ENCODE measurements at regions not wholly inside any gene's neighbourhood (a gene's known extent, or its start where the extent isn't known, plus 50 kb on each side); places are given as distances from the start of the nearest gene placed in this dataset.

DNA sequence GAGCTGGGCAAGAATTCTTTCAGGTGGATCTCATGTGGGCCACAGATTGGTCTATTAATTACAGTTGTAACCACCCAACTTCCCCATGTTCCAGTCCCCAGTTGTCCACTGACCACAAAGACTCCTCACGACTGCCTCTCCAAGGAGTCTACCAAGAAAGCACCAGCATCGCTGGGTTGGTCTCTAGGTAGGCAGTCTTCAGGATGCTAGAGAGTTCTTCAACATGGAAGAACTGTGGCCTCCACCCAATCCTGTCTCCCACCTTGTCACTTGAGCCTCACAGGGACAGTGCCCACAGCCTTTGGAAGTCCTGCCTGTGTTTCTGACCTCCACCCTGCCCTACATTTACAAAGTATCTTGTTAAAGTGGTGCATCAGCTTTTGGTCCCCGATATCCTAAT lies 184.7 kb upstream of the FN1 start:
- DNase-seq (ENCODE audit: low read depth in 6 of 9, low spot score in 9 of 9) = no peak
- Histone ChIP-seq H3K36me3 (ENCODE audit: control insufficient read depth in 2 of 2, insufficient read depth in 2 of 2, low read length in 1 of 2) (no peaks in the 10 kb centered on the region), H3K27ac (ENCODE audit: low read depth in 1 of 2, low read length in 1 of 2) (peak overlapping the region; percentile 32 to 46), H3K4me1 (ENCODE audit: control insufficient read depth in 2 of 2, insufficient read depth in 2 of 2, low read length in 2 of 2) (no peaks in the 10 kb centered on the region), H3K27me3 (ENCODE audit: control insufficient read depth in 2 of 2, insufficient read depth in 1 of 2, low read length in 1 of 2) (no peaks in the 10 kb centered on the region), H3K9me3 (ENCODE audit: control insufficient read depth in 2 of 2, insufficient read depth in 1 of 2, low read length in 1 of 2) (no peaks in the 10 kb centered on the region), H3K4me3 (ENCODE audit: low read length in 2 of 2) (no peak overlapping the region)
- WGBS = 98% methylated on average over 3 of the region's 3 CpGs

DNA sequence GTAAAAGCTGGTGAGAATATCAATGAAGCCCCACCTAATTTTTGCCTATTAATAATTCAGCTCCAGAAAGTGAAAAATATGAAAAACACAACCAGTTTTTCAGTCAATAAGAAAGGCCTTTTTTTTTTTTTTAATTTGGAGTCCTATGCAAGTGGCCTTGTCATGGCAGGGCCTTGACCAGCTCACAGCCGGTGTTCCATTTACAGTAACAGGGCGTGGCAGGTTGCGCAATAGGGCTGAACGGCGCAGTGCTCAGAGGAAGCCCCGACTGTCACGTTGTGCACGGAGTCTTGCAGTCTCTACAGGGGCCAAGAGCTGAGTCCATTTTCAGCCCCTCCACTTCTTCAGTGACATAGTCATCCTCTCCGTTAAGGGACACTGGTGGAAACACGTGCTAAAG lies 184.1 kb upstream of the FN1 start:
- H3K4me3 ChIP-seq (ENCODE audit: low read length in 2 of 2) = no peak overlapping the region

DNA sequence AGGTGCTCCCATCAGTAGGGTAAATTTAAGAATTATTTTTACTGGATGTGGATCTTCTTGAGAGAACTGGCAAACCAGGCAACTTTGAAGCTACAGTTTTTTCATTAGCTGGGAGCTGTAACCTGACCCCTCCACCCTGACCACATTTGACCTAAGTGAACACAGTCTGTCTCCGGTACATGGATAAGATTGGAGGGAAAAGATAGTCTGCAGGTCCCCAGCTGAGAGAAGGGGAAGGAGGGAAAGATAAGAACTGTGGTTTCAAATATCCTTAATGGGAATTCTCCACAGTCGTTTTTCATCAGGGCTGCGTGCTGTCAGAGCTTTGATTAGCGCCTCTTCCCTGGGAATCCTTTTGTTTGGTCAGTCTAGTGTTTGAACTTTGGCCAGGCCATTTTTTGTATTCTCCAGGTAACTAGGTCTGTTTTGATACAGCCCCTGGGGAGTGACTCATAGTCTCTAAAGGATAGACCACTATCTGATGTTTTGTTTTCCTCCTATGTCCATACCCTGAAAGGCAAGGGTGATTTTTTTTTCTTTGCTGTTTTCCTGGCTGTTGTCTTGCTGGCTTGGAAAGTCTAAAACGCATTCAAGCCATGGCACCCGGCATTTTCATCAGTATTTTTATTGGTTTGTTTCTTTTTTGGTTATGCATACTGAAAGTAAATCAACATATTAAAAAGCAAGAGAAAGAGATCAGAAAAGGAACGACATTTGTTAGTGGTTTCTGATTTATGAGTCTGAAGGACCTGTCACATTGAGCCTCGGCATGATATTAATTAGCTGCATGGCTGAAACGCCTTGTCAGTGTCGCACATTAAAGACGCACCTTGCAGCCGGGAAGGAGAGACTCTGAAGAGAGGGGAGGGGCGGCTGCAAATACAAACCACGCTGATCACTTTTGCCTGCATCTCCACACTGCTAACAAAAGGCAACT lies 183.4 kb upstream of the FN1 start:
- H3K36me3 ChIP-seq (ENCODE audit: control insufficient read depth in 2 of 2, insufficient read depth in 2 of 2, low read length in 1 of 2) = no peaks in the 10 kb centered on the region
- no peaks in the 10 kb centered on the region for H3K4me1 ChIP-seq (ENCODE audit: control insufficient read depth in 2 of 2, insufficient read depth in 2 of 2, low read length in 2 of 2)
- H3K4me3 ChIP-seq (ENCODE audit: low read length in 2 of 2) = no peak overlapping the region
- peak overlapping the region in 1 of 2 donors; percentile 1 for H3K27ac ChIP-seq (ENCODE audit: low read depth in 1 of 2, low read length in 1 of 2)
- no peaks in the 10 kb centered on the region for H3K27me3 ChIP-seq (ENCODE audit: control insufficient read depth in 2 of 2, insufficient read depth in 1 of 2, low read length in 1 of 2)
- WGBS = 21% methylated on average over 14 of the region's 14 CpGs
- peak in 3 of 9 donors; percentile 8 to 58 (median 17) for DNase-seq (ENCODE audit: low read depth in 6 of 9, low spot score in 9 of 9)
- no peaks in the 10 kb centered on the region for H3K9me3 ChIP-seq (ENCODE audit: control insufficient read depth in 2 of 2, insufficient read depth in 1 of 2, low read length in 1 of 2)

More for the DNA sequence above, 184.1 kb upstream of the FN1 start:
- DNase-seq (ENCODE audit: low read depth in 6 of 9, low spot score in 9 of 9) = no peak
- H3K4me1 ChIP-seq (ENCODE audit: control insufficient read depth in 2 of 2, insufficient read depth in 2 of 2, low read length in 2 of 2) = no peaks in the 10 kb centered on the region
- H3K36me3 ChIP-seq (ENCODE audit: control insufficient read depth in 2 of 2, insufficient read depth in 2 of 2, low read length in 1 of 2) = no peaks in the 10 kb centered on the region
- no peaks in the 10 kb centered on the region for H3K27me3 ChIP-seq (ENCODE audit: control insufficient read depth in 2 of 2, insufficient read depth in 1 of 2, low read length in 1 of 2)
- WGBS = 89% methylated on average over 10 of the region's 10 CpGs
- peak overlapping the region; percentile 32 to 46 for H3K27ac ChIP-seq (ENCODE audit: low read depth in 1 of 2, low read length in 1 of 2)
- H3K9me3 ChIP-seq (ENCODE audit: control insufficient read depth in 2 of 2, insufficient read depth in 1 of 2, low read length in 1 of 2) = no peaks in the 10 kb centered on the region

DNA sequence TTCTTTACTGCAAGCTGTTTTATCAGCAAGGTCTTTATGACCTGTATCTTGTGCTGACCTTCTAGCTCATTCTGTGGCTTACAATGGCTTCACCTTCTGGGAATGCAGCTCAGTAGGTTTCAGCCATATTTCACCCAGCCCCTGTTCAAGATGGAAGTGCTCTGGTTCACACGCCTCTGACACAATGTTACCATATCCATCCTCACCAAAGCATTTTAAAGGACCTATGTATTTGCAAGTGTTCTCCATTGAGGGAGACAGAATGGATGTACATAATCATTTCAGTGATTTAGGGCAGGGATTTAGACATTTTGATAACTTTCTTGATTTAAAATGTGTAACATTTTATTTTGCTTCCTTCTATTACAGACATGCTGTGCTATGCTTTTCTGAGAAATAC lies 182.3 kb upstream of the FN1 start:
- Histone ChIP-seq H3K4me1 (ENCODE audit: control insufficient read depth in 2 of 2, insufficient read depth in 2 of 2, low read length in 2 of 2) (no peaks in the 10 kb centered on the region), H3K36me3 (ENCODE audit: control insufficient read depth in 2 of 2, insufficient read depth in 2 of 2, low read length in 1 of 2) (no peaks in the 10 kb centered on the region), H3K27me3 (ENCODE audit: control insufficient read depth in 2 of 2, insufficient read depth in 1 of 2, low read length in 1 of 2) (no peaks in the 10 kb centered on the region), H3K4me3 (ENCODE audit: low read length in 2 of 2) (no peak overlapping the region), H3K27ac (ENCODE audit: low read depth in 1 of 2, low read length in 1 of 2) (no peak overlapping the region), H3K9me3 (ENCODE audit: control insufficient read depth in 2 of 2, insufficient read depth in 1 of 2, low read length in 1 of 2) (no peaks in the 10 kb centered on the region)
- DNase-seq (ENCODE audit: low read depth in 6 of 9, low spot score in 9 of 9) = no peak
- 92% methylated on average over 1 of the region's 1 CpG for WGBS

DNA sequence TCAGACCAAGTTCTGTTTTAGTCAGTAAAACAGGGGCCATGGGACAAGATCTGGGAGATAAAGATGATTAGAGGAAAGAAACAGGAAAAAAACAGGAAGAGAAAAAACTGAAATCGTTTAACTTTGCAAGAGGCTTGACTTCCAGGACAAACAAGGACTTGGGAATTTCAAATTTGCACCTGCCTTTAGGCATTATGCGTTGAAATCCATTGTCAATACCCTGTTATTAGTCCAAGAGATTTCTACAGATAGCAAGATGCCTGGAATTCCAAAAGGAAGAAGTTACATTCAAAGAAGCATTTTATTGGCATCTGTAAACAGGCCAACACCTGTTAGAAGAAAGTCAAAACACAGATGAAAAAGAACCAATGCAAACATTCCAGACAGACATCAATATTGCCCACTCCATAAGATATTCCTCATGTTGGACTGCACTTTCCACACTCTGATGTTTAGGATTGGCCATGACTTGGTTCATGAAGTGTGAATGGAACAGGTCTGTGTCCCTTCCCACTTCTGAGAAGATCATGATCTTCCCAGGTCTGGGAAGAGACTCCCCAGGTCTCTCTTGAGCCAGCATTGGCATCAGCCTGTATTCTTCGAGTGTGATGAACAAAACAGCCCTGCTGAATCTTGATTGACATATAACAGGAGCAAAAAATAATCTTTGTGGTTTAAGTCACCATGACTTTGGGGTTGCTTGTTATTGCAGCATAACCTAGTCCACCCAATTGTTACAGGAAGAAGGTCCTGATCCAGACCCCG lies 181.4 kb upstream of the FN1 start:
- Histone ChIP-seq H3K27me3 (ENCODE audit: control insufficient read depth in 2 of 2, insufficient read depth in 1 of 2, low read length in 1 of 2) (no peaks in the 10 kb centered on the region), H3K36me3 (ENCODE audit: control insufficient read depth in 2 of 2, insufficient read depth in 2 of 2, low read length in 1 of 2) (no peaks in the 10 kb centered on the region), H3K4me3 (ENCODE audit: low read length in 2 of 2) (no peak overlapping the region), H3K9me3 (ENCODE audit: control insufficient read depth in 2 of 2, insufficient read depth in 1 of 2, low read length in 1 of 2) (no peaks in the 10 kb centered on the region), H3K27ac (ENCODE audit: low read depth in 1 of 2, low read length in 1 of 2) (no peak overlapping the region), H3K4me1 (ENCODE audit: control insufficient read depth in 2 of 2, insufficient read depth in 2 of 2, low read length in 2 of 2) (no peaks in the 10 kb centered on the region)
- DNase-seq (ENCODE audit: low read depth in 6 of 9, low spot score in 9 of 9) = no peak
- WGBS = 73% methylated on average over 4 of the region's 4 CpGs

DNA sequence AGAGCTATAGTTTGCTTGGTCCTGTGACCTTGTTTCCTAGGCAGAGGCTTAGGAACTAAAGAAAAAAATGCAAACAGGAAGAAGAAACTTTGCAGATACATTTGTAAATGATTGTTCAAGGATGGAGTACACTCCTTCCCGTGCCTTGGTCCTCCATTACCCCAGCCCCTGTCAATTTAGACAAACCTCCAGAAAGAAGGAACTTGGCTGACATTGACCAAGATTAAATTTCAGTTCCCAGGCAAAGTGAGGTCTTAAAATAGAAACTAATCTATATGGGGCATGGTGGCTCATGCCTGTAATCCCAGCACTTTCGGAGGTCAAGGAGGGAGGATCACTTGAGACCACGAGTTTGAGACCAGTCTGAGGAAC lies 179.9 kb upstream of the FN1 start:
- 81% methylated on average over 3 of the region's 3 CpGs for WGBS

DNA sequence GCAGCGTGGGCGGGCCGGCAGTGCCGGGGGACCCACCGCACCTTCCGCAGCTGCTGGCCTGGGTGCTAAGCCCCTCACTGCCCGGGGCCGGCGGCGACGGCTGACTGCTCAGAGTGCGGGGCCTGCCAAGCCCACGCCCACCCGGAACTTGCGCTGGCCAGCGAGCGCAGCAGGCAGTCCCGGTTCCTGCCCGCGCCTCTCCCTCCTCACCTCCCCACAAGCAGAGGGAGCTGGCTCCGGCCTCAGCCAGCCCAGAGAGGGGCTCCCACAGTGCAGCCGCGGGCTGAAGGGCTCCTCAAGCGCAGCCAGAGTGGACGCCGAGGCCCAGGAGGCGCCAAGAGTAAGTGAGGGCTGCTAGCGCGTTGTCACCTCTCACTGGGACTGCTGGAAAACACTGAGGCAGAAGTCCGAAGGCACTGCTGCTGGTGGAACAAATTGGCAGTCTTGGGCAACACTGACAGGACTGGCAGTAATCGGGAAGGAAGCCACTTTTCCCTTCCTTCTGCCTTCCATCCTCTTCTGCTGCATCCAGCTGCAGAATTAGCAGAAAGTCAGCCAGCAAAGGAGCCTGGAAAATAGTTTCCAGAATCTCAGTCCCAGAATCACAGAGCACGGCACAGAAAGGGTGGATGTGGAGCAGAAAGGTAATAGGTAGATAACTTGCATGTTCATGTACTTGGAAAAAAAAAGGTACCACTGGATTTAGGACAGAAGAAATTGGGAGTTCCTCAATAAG lies 179.4 kb upstream of the FN1 start:
- no peak for DNase-seq (ENCODE audit: low read depth in 6 of 9, low spot score in 9 of 9)
- no peak overlapping the region for H3K27ac ChIP-seq (ENCODE audit: low read depth in 1 of 2, low read length in 1 of 2)
- no peaks in the 10 kb centered on the region for H3K9me3 ChIP-seq (ENCODE audit: control insufficient read depth in 2 of 2, insufficient read depth in 1 of 2, low read length in 1 of 2)
- no peaks in the 10 kb centered on the region for H3K4me1 ChIP-seq (ENCODE audit: control insufficient read depth in 2 of 2, insufficient read depth in 2 of 2, low read length in 2 of 2)
- H3K4me3 ChIP-seq (ENCODE audit: low read length in 2 of 2) = no peak overlapping the region
- WGBS = 94% methylated on average over 32 of the region's 32 CpGs
- no peaks in the 10 kb centered on the region for H3K27me3 ChIP-seq (ENCODE audit: control insufficient read depth in 2 of 2, insufficient read depth in 1 of 2, low read length in 1 of 2)
- no peaks in the 10 kb centered on the region for H3K36me3 ChIP-seq (ENCODE audit: control insufficient read depth in 2 of 2, insufficient read depth in 2 of 2, low read length in 1 of 2)

More for the DNA sequence above, 179.9 kb upstream of the FN1 start:
- no peak overlapping the region for H3K4me3 ChIP-seq (ENCODE audit: low read length in 2 of 2)
- DNase-seq (ENCODE audit: low read depth in 6 of 9, low spot score in 9 of 9) = no peak
- no peaks in the 10 kb centered on the region for H3K27me3 ChIP-seq (ENCODE audit: control insufficient read depth in 2 of 2, insufficient read depth in 1 of 2, low read length in 1 of 2)
- H3K36me3 ChIP-seq (ENCODE audit: control insufficient read depth in 2 of 2, insufficient read depth in 2 of 2, low read length in 1 of 2) = no peaks in the 10 kb centered on the region
- no peak overlapping the region for H3K27ac ChIP-seq (ENCODE audit: low read depth in 1 of 2, low read length in 1 of 2)
- H3K4me1 ChIP-seq (ENCODE audit: control insufficient read depth in 2 of 2, insufficient read depth in 2 of 2, low read length in 2 of 2) = no peaks in the 10 kb centered on the region
- H3K9me3 ChIP-seq (ENCODE audit: control insufficient read depth in 2 of 2, insufficient read depth in 1 of 2, low read length in 1 of 2) = no peaks in the 10 kb centered on the region

DNA sequence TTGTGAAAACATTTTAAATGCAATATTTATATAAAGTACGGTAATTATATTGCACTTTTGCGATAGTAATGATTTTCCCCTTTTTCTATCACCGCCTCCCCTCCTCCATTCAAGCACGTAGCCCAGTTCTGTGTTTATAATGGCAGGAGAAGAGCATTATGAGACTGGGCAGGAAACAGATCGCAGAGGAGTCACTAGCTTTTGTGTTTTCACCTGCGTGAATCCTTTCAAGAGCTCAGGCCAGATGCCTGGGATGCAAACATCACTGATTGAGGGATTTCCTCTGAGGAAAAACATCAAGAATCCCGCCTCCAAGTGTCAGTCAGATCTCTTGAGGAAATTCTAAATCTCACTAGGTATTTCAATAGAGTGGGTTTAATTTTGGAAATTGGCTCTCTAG lies 178.4 kb upstream of the FN1 start:
- WGBS = 93% methylated on average over 7 of the region's 7 CpGs
- no peaks in the 10 kb centered on the region for H3K4me1 ChIP-seq (ENCODE audit: control insufficient read depth in 2 of 2, insufficient read depth in 2 of 2, low read length in 2 of 2)
- no peaks in the 10 kb centered on the region for H3K9me3 ChIP-seq (ENCODE audit: control insufficient read depth in 2 of 2, insufficient read depth in 1 of 2, low read length in 1 of 2)
- no peak overlapping the region for H3K27ac ChIP-seq (ENCODE audit: low read depth in 1 of 2, low read length in 1 of 2)
- H3K27me3 ChIP-seq (ENCODE audit: control insufficient read depth in 2 of 2, insufficient read depth in 1 of 2, low read length in 1 of 2) = no peaks in the 10 kb centered on the region
- H3K4me3 ChIP-seq (ENCODE audit: low read length in 2 of 2) = no peak overlapping the region
- no peaks in the 10 kb centered on the region for H3K36me3 ChIP-seq (ENCODE audit: control insufficient read depth in 2 of 2, insufficient read depth in 2 of 2, low read length in 1 of 2)
- DNase-seq (ENCODE audit: low read depth in 6 of 9, low spot score in 9 of 9) = no peak

DNA sequence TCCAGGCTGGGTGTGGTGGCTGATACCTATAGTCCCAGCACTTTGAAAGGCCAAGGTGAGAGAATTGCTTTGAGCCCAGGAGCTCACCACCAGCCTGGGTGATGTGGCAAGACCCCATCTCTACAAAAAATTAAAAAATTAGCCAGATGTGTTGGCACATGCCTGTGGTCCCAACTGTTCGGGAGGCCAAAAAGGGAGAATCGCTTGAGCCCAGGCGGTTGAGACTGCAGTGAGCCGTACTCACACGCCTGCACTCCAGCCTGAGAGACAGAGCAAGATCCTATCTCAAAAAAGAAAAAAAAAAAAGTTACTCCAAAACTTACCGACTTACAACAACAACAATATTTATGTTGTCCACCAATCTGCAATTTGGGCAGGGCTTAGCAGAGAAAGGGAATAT lies 178.0 kb upstream of the FN1 start:
- WGBS = 97% methylated on average over 6 of the region's 6 CpGs
- H3K27me3 ChIP-seq (ENCODE audit: control insufficient read depth in 2 of 2, insufficient read depth in 1 of 2, low read length in 1 of 2) = no peaks in the 10 kb centered on the region
- H3K4me3 ChIP-seq (ENCODE audit: low read length in 2 of 2) = no peak overlapping the region
- H3K27ac ChIP-seq (ENCODE audit: low read depth in 1 of 2, low read length in 1 of 2) = no peak overlapping the region
- no peak for DNase-seq (ENCODE audit: low read depth in 6 of 9, low spot score in 9 of 9)
- H3K4me1 ChIP-seq (ENCODE audit: control insufficient read depth in 2 of 2, insufficient read depth in 2 of 2, low read length in 2 of 2) = no peaks in the 10 kb centered on the region
- H3K9me3 ChIP-seq (ENCODE audit: control insufficient read depth in 2 of 2, insufficient read depth in 1 of 2, low read length in 1 of 2) = no peaks in the 10 kb centered on the region
- H3K36me3 ChIP-seq (ENCODE audit: control insufficient read depth in 2 of 2, insufficient read depth in 2 of 2, low read length in 1 of 2) = no peaks in the 10 kb centered on the region

Measured in thymus (tissue), 11 donors.